SK-N-SH (cell line): ENCODE measurements at regions not wholly inside any gene's neighbourhood (a gene's known extent, or its start where the extent isn't known, plus 50 kb on each side); places are given as distances from the start of the nearest gene placed in this dataset.

Experiments used
- CTCF ChIP-seq: fragments of 200-600 bp; sonication (generic); IDR thresholded peaks from 2 replicates; pipeline ENCODE4 v1.6.1; 2017; ENCODE audit warnings: antibody characterized with exemption, mild to moderate bottlenecking, moderate library complexity
- RFX5 ChIP-seq: IDR thresholded peaks from 2 replicates; pipeline ENCODE4 v1.6.1; 2012; ENCODE audit warnings: mild to moderate bottlenecking, improper control_type of control experiment, low read length

GRCh38 chr13:36766295-36766694 lies 52.7 kb upstream of the RFXAP start:
- TF ChIP-seq CTCF (no peak), RFX5 (no peak)
